ENCODE measurements at regions not wholly inside any gene's neighbourhood (a gene's known extent, or its start where the extent isn't known, plus 50 kb on each side); places are given as distances from the start of the nearest gene placed in this dataset.

DNA sequence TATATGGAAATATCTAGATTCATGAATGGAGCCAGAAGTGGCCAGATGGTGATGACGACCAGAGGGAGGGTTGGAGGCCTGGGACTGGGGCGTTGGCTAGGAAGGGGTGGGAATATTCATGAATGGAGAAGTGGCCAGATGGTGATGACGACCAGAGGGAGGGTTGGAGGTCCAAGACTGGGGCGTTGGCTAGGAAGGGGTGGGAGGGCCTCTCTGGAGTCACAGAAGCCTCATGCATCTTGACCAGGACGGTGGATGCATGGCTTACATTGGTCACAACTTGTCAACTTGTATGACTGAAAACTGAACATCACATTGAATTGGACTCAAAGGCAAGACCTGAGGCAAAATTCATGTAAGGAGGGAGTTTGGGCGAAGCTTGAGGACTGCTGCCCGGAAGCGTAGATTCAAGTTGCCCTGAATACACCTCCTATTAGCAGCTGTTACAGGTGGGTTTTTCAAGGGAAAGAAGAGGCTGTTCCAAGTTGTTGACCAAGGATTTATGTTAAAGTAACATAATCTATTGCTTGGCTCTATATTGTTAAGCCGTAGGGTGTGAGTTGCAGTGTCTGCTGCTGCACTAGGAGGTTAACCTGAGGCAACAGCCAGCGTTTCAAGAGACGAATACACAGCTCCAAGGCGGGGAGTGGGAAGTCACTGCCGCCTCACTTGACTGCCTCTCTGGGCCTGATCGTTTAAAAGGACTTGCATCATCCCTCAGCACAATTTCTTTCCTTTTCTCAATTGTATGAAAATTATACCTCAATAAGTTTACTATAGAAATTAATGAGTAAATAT, 55.1 kb upstream of the FAM20C start:
- peak; percentile 95 to 98 for DNase-seq

DNA sequence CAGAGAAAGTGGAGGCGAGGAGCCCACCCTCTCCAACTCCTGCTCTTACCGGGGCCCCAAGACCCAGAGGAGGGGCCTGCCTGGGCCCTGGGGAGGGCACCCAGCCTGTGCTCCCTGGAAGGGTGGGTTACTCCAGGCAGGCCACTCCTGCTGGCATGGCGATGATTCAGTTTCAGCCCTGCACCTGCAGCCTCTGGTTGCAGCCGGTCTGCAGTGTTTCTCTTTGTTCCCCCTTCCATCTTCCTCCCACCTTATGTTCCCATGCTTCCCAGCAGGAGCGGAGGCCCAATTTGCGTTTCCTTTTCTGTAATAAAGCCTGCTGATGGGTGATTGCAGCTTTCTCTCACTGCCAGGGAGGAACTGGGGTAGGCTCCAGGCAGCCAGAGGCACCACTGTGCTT, 53.2 kb upstream of the FAM20C start:
- DNase-seq, result peak; percentile 9 to 65

DNA sequence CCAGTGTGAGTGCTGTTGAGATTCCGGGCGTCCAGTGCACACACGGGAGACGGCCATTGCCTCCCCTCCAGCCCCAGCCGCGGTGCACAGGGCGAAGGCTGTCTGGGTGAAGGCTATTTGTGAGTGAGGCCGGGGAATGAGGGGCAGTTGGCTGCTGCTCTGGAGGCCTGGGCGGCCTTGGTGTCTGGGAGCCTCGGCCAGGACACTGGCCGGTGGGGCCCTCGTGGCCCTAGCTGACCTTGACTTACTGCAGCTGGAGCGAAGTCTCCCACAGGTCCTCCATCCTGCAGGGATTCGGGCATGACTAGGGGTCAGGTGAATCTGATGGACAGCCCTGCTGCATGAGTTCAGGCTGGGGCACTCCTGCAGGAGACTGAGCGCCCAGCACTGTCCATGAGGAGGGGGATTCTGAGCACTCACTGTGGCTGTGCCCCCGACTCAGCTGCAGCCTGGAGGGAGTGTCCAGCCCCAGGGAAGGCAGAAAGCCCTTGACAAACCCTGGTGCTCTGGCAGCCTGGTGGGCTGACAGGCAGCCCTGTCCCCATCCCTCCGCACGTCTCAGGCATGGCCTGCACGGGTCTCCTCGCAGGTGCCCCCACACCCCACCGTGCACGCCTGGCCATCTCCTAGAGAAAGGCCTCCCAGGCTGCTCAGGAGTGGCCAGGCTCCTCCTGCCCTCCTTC, 52.7 kb upstream of the FAM20C start:
- DNase-seq, result no peak

DNA sequence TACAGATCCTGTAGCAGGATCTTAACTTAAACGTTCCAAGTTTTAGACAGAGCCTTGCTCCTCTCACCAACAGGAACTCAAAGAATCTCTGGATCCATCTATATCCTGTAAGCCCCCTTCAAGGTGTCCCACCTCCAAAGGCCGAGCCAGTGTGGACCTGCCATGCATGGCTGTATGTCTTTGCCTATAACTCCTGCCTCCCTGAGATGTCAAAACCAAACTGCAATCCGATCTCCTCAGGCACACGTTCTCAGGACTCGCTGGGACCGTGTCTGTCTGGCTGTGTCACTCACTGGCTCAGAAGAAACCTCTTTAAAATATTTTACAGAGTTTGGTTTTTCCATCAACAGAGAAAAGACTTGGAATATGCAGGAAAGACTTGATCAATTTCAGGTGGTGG, 51.4 kb upstream of the FAM20C start:
- no peak for DNase-seq

DNA sequence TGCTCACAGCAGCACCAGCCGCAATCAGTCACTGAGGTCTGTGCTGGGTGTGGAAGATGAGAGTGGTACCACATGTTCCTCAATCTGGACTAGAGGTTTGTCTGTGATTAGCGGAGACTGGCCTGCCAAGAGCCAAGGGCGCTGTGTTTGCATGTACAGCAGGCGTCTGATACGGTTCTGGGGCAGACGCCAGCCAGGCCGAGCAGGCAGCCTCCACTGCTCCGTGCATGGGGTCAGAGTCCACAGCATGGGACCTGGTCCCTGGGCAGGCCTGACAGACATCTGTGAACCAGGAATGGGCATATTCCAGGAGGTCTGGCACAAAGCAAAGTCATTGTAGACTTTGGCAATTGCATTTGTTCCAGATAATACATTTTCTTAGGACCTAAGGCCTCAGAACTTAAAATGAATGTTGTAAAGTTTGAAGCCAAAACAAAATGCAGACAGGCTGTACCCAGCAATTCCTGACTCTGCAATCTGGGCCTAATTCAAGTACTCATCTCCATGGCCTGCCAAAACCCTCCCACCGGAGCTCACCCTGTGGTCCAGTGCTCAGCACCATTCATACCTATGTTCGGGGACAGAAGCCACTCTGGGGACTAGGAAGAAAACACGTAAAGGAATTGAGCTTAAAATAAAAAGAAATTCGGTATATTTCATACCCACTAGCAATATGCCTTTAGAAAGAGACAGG, 50.0 kb upstream of the FAM20C start:
- DNase-seq, result peak in 1 of 2 donors; percentile 48
